HEK293 (cell line): ENCODE measurements at regions not wholly inside any gene's neighbourhood (a gene's known extent, or its start where the extent isn't known, plus 50 kb on each side); places are given as distances from the start of the nearest gene placed in this dataset.

ENCODE experiments used
- CTCF ChIA-PET: fragments of 350-600 bp; formaldehyde crosslinking; extraction: SDS; loops from one replicate; lab custom pipeline; 2021; ENCODE audit warnings: antibody characterized with exemption; lab: Yijun Ruan, JAX
- POLR2A ChIA-PET: fragments of 300-600 bp; formaldehyde crosslinking; extraction: SDS; loops from one replicate; lab custom pipeline; 2020; ENCODE audit warnings: antibody characterized with exemption, inconsistent platforms; lab: Yijun Ruan, JAX
- H3K27ac ChIP-seq: fragments of 200-500 bp; sonication (Bioruptor generic); 2 replicates; pipeline ENCODE4 v1.5.1; 2014; ENCODE audit warnings: low read depth, low read length, control low read depth, inconsistent platforms; ENCODE audit errors: extremely low read depth
- H3K36me3 ChIP-seq, 2 experiments: fragments of 200-500 bp in 1 of 2; sonication (Bioruptor generic) in 1 of 2; 1 replicate in 1 of 2; 2 replicates in 1 of 2; pipeline ENCODE4 v1.5.1; 2014 to 2017; ENCODE audit warnings: inconsistent platforms in 2 of 2, low read length in 2 of 2; ENCODE audit not compliant: control insufficient read depth in 2 of 2, insufficient read depth in 1 of 2
- H3K4me1 ChIP-seq: fragments of 200-500 bp; sonication (Bioruptor generic); 2 replicates; pipeline ENCODE4 v1.5.1; 2014; ENCODE audit warnings: mild to moderate bottlenecking, low read length, inconsistent platforms; ENCODE audit not compliant: control insufficient read depth, insufficient read depth
- H3K4me3 ChIP-seq: 2 replicates; pipeline ENCODE4 v1.5.1; 2011; ENCODE audit warnings: low read depth, mild to moderate bottlenecking, control low read depth, low read length, moderate library complexity
- H3K9me3 ChIP-seq: fragments of 200-500 bp; sonication (Bioruptor generic); 2 replicates; pipeline ENCODE4 v1.5.1; 2014; ENCODE audit warnings: low read depth, low read length, inconsistent platforms; ENCODE audit not compliant: control insufficient read depth, insufficient read depth
- HOXC10 ChIP-seq: sonication (generic); formaldehyde crosslinking; IDR thresholded peaks from 2 replicates; pipeline ENCODE4 v1.8.1; 2023; ENCODE audit warnings: mild to moderate bottlenecking, missing genetic modification reagents
- KLF8 ChIP-seq: fragments of 450-650 bp; formaldehyde crosslinking; IDR thresholded peaks from 2 replicates; pipeline ENCODE4 v1.5.1; 2016; ENCODE audit warnings: missing biosample characterization, missing genetic modification characterization
- MEIS1 ChIP-seq: sonication (generic); formaldehyde crosslinking; IDR thresholded peaks from 2 replicates; pipeline ENCODE4 v1.8.1; 2022; ENCODE audit warnings: missing genetic modification reagents, mild to moderate bottlenecking, borderline replicate concordance
- PATZ1 ChIP-seq: fragments of 450-650 bp; formaldehyde crosslinking; IDR thresholded peaks from 2 replicates; pipeline ENCODE4 v1.5.1; 2016; ENCODE audit warnings: missing biosample characterization, missing genetic modification characterization
- TSHZ1 ChIP-seq: fragments of 450-650 bp; formaldehyde crosslinking; IDR thresholded peaks from 2 replicates; pipeline ENCODE4 v1.5.1; 2016; ENCODE audit warnings: missing biosample characterization, missing genetic modification characterization, borderline replicate concordance
- ZBTB17 ChIP-seq: fragments of 450-650 bp; formaldehyde crosslinking; IDR thresholded peaks from 2 replicates; pipeline ENCODE4 v1.5.1; 2016; ENCODE audit warnings: missing biosample characterization, missing genetic modification characterization
- ZBTB20 ChIP-seq: fragments of 450-650 bp; formaldehyde crosslinking; IDR thresholded peaks from 2 replicates; pipeline ENCODE4 v1.5.1; 2016; ENCODE audit warnings: missing biosample characterization, missing genetic modification characterization
- ZBTB7A ChIP-seq: fragments of 450-650 bp; formaldehyde crosslinking; IDR thresholded peaks from 2 replicates; pipeline ENCODE4 v1.5.1; 2016; ENCODE audit warnings: low read depth, missing biosample characterization, missing genetic modification characterization
- ZBTB8A ChIP-seq: fragments of 450-650 bp; formaldehyde crosslinking; IDR thresholded peaks from 2 replicates; pipeline ENCODE4 v1.5.1; 2016; ENCODE audit warnings: missing biosample characterization, missing genetic modification characterization
- ZFP37 ChIP-seq: fragments of 450-650 bp; formaldehyde crosslinking; IDR thresholded peaks from 2 replicates; pipeline ENCODE4 v1.5.1; 2016; ENCODE audit warnings: missing biosample characterization, missing genetic modification characterization
- ZNF138 ChIP-seq: fragments of 450-650 bp; formaldehyde crosslinking; IDR thresholded peaks from 2 replicates; pipeline ENCODE4 v1.5.1; 2016; ENCODE audit warnings: missing biosample characterization, missing genetic modification characterization, borderline replicate concordance
- ZNF184 ChIP-seq: fragments of 450-650 bp; IDR thresholded peaks from 2 replicates; pipeline ENCODE4 v1.5.1; 2018; ENCODE audit warnings: missing biosample characterization, mild to moderate bottlenecking, missing genetic modification characterization
- ZNF221 ChIP-seq: fragments of 450-650 bp; formaldehyde crosslinking; IDR thresholded peaks from 2 replicates; pipeline ENCODE4 v1.5.1; 2017; ENCODE audit warnings: missing biosample characterization, missing genetic modification characterization, borderline replicate concordance
- ZNF248 ChIP-seq: fragments of 450-650 bp; formaldehyde crosslinking; IDR thresholded peaks from 2 replicates; pipeline ENCODE4 v1.5.1; 2017; ENCODE audit warnings: missing biosample characterization, missing genetic modification characterization
- ZNF311 ChIP-seq: fragments of 450-650 bp; formaldehyde crosslinking; IDR thresholded peaks from 2 replicates; pipeline ENCODE4 v1.5.1; 2017; ENCODE audit warnings: missing biosample characterization, missing genetic modification characterization, borderline replicate concordance
- ZNF341 ChIP-seq: fragments of 450-650 bp; formaldehyde crosslinking; IDR thresholded peaks from 2 replicates; pipeline ENCODE4; 2016; ENCODE audit warnings: low read depth, missing biosample characterization, missing genetic modification characterization
- ZNF354C ChIP-seq: fragments of 450-650 bp; formaldehyde crosslinking; IDR thresholded peaks from 2 replicates; pipeline ENCODE4 v1.5.1; 2016; ENCODE audit warnings: missing biosample characterization, missing genetic modification characterization, low read depth, borderline replicate concordance
- ZNF449 ChIP-seq: fragments of 450-650 bp; formaldehyde crosslinking; IDR thresholded peaks from 2 replicates; pipeline ENCODE4 v1.5.1; 2017; ENCODE audit warnings: missing biosample characterization, mild to moderate bottlenecking, missing genetic modification characterization, moderate library complexity
- ZNF501 ChIP-seq: fragments of 450-650 bp; formaldehyde crosslinking; IDR thresholded peaks from 2 replicates; pipeline ENCODE4 v1.5.1; 2016; ENCODE audit warnings: missing biosample characterization, missing genetic modification characterization
- ZNF555 ChIP-seq: fragments of 450-650 bp; formaldehyde crosslinking; conservative IDR thresholded peaks from 2 replicates; pipeline ENCODE4 v1.5.1; 2017; ENCODE audit warnings: missing biosample characterization, mild to moderate bottlenecking, missing genetic modification characterization, inconsistent platforms
- ZNF639 ChIP-seq: fragments of 450-650 bp; formaldehyde crosslinking; IDR thresholded peaks from 2 replicates; pipeline ENCODE4 v1.5.1; 2016; ENCODE audit warnings: missing biosample characterization, missing genetic modification characterization
- ZNF664 ChIP-seq: fragments of 450-650 bp; formaldehyde crosslinking; IDR thresholded peaks from 2 replicates; pipeline ENCODE4 v1.5.1; 2016; ENCODE audit warnings: missing biosample characterization, missing genetic modification characterization
- ZNF768 ChIP-seq: fragments of 450-650 bp; formaldehyde crosslinking; IDR thresholded peaks from 2 replicates; pipeline ENCODE4 v1.5.1; 2018; ENCODE audit warnings: missing biosample characterization, mild to moderate bottlenecking, missing genetic modification characterization
- ZSCAN23 ChIP-seq: fragments of 450-650 bp; formaldehyde crosslinking; IDR thresholded peaks from 2 replicates; pipeline ENCODE4 v1.5.1; 2016; ENCODE audit warnings: missing biosample characterization, missing genetic modification characterization

- no peak for TF ChIP-seq KLF8 (tag by site-specific recombination)
- TF ChIP-seq, all 188 proteins: peak for 0
Observed at GRCh38 chr21:18661842-18662241, 258.3 kb upstream of the TMPRSS15 start (continued).

GRCh38 chr21:18663663-18664062, 260.1 kb upstream of the TMPRSS15 start:
- H3K9me3 ChIP-seq, result no peaks in the 10 kb centered on the region; the same call in 1 of the 2 replicates
- ChIA-PET POLR2A (no interaction called here), CTCF (no interaction called here)
- H3K36me3 ChIP-seq, result no peaks in the 10 kb centered on the region
- TF ChIP-seq PATZ1 (tag by site-specific recombination), result no peak
- TF ChIP-seq ZNF639, result no peak
- TF ChIP-seq ZNF501 (tag by site-specific recombination), result no peak
- TF ChIP-seq ZNF248 (tag by site-specific recombination), result no peak
- no peak for TF ChIP-seq ZFP37 (tag by site-specific recombination)
- TF ChIP-seq ZNF184 (tag by site-specific recombination), result no peak
- no peak for TF ChIP-seq ZBTB8A (tag by site-specific recombination)
- no peak for TF ChIP-seq ZNF221
- TF ChIP-seq ZNF555 (tag by site-specific recombination), result no peak
- no peak for TF ChIP-seq HOXC10
- no peak for TF ChIP-seq ZNF311 (tag by site-specific recombination)
- TF ChIP-seq ZNF138 (tag by site-specific recombination), result no peak
- TF ChIP-seq ZNF449 (tag by site-specific recombination), result no peak
- TF ChIP-seq ZNF768 (tag by site-specific recombination), result no peak
- no peak for TF ChIP-seq ZBTB7A (tag by site-specific recombination)
- no peak for TF ChIP-seq ZBTB20 (tag by site-specific recombination)
- no peak for TF ChIP-seq ZNF354C
- no peaks in the 10 kb centered on the region for H3K4me1 ChIP-seq
- H3K27ac ChIP-seq, result no peak overlapping the region
- H3K4me3 ChIP-seq, result no peak overlapping the region

- Histone ChIP-seq H3K4me3 (no peak overlapping the region), H3K9me3 (no peaks in the 10 kb centered on the region; the same call in 1 of the 2 replicates), H3K27ac (no peak overlapping the region), H3K4me1 (no peaks in the 10 kb centered on the region), H3K36me3 (no peaks in the 10 kb centered on the region)
- ChIA-PET CTCF (no interaction called here), POLR2A (no interaction called here)
- TF ChIP-seq HOXC10, result no peak
- no peak for TF ChIP-seq ZBTB17
- no peak for TF ChIP-seq MEIS1
- TF ChIP-seq TSHZ1 (tag by site-specific recombination), result no peak
- no peak for TF ChIP-seq ZSCAN23 (tag by site-specific recombination)
- TF ChIP-seq ZNF664 (tag by site-specific recombination), result no peak
- no peak for TF ChIP-seq ZNF341 (tag by site-specific recombination)
Observed at GRCh38 chr21:18666725-18667124, 263.1 kb upstream of the TMPRSS15 start.
